ENCODE measurements at regions not wholly inside any gene's neighbourhood (a gene's known extent, or its start where the extent isn't known, plus 50 kb on each side); places are given as distances from the start of the nearest gene placed in this dataset.
"Not testable (repeated sequence)": the region's sequence is repeated elsewhere in the genome, so short reads cannot be mapped to it uniquely, and the experiment has no call there.

GRCh38 chr7:51827631-51828030 lies 511.0 kb upstream of the COBL start:
- in situ Hi-C loops (cut with HindIII; ENCODE audit: low sequenced_read_pairs) = no loop called here
- DNase-seq (ENCODE audit: low spot score) = no peak

DNA sequence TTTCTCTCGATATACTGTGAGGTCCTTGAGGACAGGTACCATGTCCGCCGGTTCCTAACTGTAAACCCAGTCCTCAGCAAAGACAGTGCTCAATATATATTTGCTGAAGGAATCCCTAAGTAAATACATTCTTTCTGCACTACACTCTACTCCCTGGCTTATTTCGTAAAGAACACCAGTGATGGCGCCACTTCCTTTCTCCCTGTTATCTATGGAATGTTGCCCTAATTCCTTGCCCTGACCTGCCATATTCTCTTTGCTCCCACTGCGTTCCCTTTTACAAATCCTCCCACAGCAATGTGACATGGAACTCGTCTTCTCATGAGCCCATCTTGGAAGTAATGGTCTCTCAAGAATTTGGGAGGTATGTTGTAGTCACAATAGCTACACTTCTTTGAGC lies 507.4 kb upstream of the COBL start:
- DNase-seq (ENCODE audit: low spot score) = no peak
- in situ Hi-C loops (cut with HindIII; ENCODE audit: low sequenced_read_pairs) = no loop called here

- no peak for DNase-seq (ENCODE audit: low spot score)
- in situ Hi-C loops (cut with HindIII; ENCODE audit: low sequenced_read_pairs) = no loop called here
Observed at GRCh38 chr7:51823437-51823836, 506.8 kb upstream of the COBL start.

DNA sequence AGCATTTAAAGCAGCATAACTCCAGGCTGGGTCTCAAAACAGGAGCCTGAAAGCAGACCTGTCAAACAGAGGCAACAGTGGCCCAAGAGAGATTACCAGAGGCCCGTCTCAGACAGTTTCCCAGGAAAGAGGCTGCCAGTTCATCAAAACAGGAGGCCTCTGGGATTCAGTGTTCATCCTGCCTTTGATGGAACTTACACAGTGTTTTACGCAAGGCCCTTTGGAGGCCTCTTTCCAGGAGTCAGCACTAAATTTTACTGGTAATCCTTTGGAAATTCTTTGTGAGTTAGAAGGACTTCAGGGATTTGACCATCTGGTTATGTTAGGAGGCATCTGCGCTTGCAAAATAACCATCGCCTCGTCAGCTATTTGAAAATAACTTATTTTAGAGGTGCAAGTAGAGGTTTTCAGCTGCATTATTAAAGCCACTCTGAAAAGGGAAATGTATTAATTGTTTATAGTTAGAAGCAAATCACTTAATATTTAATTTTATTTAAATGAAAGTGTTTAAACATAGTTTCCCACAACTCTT lies 501.2 kb upstream of the COBL start:
- in situ Hi-C loops (cut with HindIII; ENCODE audit: low sequenced_read_pairs) = no loop called here

DNA sequence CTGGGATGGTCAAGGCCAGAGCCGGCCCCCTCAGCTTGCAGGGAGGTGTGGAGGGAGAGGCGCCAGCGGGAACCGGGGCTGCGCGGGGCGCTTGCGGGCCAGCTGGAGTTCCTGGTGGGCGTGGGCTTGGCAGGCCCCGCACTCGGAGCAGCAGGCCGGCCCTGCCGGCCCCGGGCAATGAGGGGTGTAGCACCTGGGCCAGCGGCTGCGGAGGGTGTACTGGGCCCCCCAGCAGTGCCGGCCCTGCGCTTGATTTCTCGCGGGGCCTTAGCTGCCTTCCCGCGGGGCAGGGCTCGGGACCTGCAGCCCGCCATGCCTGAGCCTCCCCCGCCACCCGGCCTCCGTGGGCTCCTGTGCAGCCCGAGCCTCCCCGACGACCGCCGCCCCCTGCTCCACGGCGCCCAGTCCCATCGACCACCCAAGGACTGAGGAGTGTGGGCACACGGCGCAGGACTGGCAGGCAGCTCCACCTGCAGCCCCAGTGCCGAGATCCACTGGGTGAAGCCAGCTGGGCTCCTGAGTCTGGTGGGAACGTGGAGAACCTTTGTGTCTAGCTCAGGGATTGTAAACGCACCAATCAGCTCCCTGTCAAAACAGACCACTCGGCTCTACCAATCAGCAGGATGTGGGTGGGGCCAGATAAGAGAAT lies 489.3 kb upstream of the COBL start:
- in situ Hi-C loops (cut with HindIII; ENCODE audit: low sequenced_read_pairs); DNase-seq (ENCODE audit: low spot score): not testable (repeated sequence)

More for the DNA sequence above, 501.2 kb upstream of the COBL start:
- no peak for DNase-seq (ENCODE audit: low spot score)

GRCh38 chr7:51802718-51803117 lies 486.1 kb upstream of the COBL start:
- in situ Hi-C loops (cut with HindIII; ENCODE audit: low sequenced_read_pairs) = no loop called here
- no peak for DNase-seq (ENCODE audit: low spot score)

GRCh38 chr7:51797371-51797770 lies 480.8 kb upstream of the COBL start:
- DNase-seq (ENCODE audit: low spot score) = no peak
- in situ Hi-C loops (cut with HindIII; ENCODE audit: low sequenced_read_pairs) = no loop called here

- DNase-seq (ENCODE audit: low spot score) = no peak
- in situ Hi-C loops (cut with HindIII; ENCODE audit: low sequenced_read_pairs) = no loop called here
Observed at GRCh38 chr7:51792796-51793195, 476.2 kb upstream of the COBL start.

- no peak for DNase-seq (ENCODE audit: low spot score)
- in situ Hi-C loops (cut with HindIII; ENCODE audit: low sequenced_read_pairs) = no loop called here
Observed at GRCh38 chr7:51789489-51789888, 472.9 kb upstream of the COBL start.

DNA sequence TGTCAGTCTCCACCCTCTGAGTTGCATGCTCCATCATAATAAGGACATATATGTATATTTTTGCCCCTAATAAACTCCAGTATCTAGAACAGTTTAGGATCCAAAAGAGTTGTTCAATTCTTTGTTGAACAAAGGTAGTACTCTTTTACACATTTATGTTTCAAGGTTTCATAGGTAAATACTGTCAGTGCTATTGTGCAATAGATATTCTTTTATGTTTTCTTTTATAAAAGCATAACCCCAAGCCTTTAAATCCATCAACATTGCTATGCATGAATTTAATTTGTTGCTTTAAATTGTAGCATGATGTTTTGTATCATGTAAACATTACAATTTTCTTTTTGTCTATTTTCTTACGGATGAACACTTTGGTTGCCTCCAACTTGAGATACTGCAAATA lies 469.7 kb upstream of the COBL start:
- in situ Hi-C loops (cut with HindIII; ENCODE audit: low sequenced_read_pairs) = no loop called here
- DNase-seq (ENCODE audit: low spot score) = no peak

GRCh38 chr7:51785876-51786275 lies 469.3 kb upstream of the COBL start:
- no peak for DNase-seq (ENCODE audit: low spot score)
- in situ Hi-C loops (cut with HindIII; ENCODE audit: low sequenced_read_pairs) = no loop called here

GRCh38 chr7:51785171-51785570 lies 468.6 kb upstream of the COBL start:
- no peak for DNase-seq (ENCODE audit: low spot score)
- in situ Hi-C loops (cut with HindIII; ENCODE audit: low sequenced_read_pairs) = no loop called here

- no peak for DNase-seq (ENCODE audit: low spot score)
- in situ Hi-C loops (cut with HindIII; ENCODE audit: low sequenced_read_pairs) = no loop called here
Observed at GRCh38 chr7:51783241-51783640, 466.6 kb upstream of the COBL start.

GRCh38 chr7:51778121-51778520 lies 461.5 kb upstream of the COBL start:
- DNase-seq (ENCODE audit: low spot score) = no peak
- in situ Hi-C loops (cut with HindIII; ENCODE audit: low sequenced_read_pairs) = no loop called here

DNA sequence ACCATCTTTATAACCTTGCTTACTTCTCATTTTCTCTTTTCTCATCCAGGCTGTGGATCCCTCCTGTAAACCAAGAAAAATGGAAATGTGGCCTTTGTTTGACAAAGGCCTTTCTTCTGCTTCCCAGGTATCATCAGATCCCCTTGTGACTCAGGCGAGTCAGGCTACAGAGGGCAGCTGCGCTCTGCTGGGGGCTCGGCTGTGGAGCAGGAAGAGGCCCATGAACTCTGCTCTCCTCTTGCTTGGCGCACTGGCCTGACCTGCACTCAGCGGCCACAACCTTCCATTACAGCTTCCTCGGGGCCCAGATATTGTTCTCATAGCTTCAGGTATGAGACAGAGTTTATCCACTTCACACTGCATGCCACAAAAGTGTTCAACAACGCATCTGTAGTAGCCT lies 457.6 kb upstream of the COBL start:
- in situ Hi-C loops (cut with HindIII; ENCODE audit: low sequenced_read_pairs) = no loop called here
- no peak for DNase-seq (ENCODE audit: low spot score)

DNA sequence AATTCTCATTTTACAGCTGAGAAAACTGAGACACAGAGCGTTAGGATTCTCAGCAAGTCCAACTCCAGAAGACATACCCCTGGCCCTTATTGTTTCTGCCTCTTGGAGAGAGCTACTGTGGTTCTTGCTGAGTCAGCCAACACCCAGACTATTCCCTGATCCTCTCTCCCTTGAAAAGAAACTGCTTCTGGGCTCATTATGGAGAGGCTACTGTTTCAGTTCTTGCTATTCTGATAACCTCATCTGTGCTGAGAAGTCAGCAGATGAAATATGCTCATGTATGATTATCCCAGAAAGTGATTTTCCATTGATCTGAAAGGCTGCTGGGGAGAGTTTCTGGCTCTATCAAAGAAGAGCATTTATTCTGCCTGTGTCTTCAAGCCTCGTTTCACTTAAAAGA lies 455.6 kb upstream of the COBL start:
- in situ Hi-C loops (cut with HindIII; ENCODE audit: low sequenced_read_pairs) = no loop called here
- DNase-seq (ENCODE audit: low spot score) = no peak

DNA sequence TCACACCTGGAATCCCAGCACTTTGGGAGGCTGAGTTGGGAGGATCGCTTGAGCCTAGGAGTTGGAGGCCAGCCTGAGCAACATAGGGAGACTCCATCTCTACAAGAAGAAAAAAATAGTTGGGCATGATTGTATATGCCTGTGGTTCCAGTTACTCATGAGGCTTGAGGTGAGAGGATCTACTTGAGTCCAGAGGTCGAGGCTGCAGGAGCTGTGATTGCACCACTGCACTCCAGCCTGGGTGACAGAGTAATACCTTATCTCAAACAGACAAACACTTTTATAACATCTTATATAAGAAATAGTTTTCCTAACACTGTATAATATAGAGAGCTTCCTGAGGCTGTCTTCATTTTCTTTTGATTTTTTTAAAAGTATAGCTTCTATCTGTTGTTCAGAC lies 448.4 kb upstream of the COBL start:
- DNase-seq (ENCODE audit: low spot score) = no peak
- in situ Hi-C loops (cut with HindIII; ENCODE audit: low sequenced_read_pairs) = no loop called here

- in situ Hi-C loops (cut with HindIII; ENCODE audit: low sequenced_read_pairs) = no loop called here
- no peak for DNase-seq (ENCODE audit: low spot score)
Observed at GRCh38 chr7:51759985-51760384, 443.4 kb upstream of the COBL start.

DNA sequence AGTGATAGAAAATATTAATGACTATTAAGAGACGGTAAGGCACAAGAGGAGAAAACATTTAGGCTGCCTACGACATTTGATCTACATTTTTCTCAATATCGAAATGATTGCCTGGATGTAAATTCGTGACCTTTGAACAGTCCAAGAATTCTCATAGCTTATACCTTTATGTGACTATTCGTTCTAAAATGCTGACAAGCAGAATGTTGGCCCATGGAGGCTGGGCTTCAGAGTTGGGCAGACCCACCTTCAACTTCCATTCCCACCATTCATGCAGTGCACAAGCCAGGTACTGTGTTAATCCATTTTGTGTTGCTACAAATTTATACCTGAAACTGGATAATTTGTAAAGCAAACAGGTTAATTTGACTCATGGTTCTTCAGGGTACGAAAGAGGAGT lies 441.4 kb upstream of the COBL start:
- DNase-seq (ENCODE audit: low spot score) = no peak
- in situ Hi-C loops (cut with HindIII; ENCODE audit: low sequenced_read_pairs) = no loop called here

- in situ Hi-C loops (cut with HindIII; ENCODE audit: low sequenced_read_pairs) = no loop called here
- no peak for DNase-seq (ENCODE audit: low spot score)
Observed at GRCh38 chr7:51732951-51733350, 416.3 kb upstream of the COBL start.

DNA sequence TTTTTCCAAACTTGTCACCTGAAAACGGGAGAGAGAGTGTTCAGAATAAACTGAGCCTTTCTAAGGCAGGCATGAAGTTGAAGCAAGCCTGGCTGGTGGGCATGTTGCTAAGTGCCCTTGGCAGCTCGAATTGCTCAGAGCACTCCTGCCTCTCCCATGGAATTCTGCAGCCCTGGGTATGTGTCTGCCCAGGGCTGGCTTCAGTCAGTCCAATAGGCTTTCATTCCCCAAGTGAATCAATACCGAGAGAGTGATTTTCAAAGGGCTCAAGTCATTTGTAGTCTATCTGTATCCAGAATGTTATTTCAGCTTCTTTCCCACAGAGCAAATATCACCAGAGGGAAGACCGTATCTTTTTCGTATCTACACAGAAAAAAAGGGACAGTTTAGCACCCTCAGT lies 415.5 kb upstream of the COBL start:
- peak; percentile 33 for DNase-seq (ENCODE audit: low spot score)
- in situ Hi-C loops (cut with HindIII; ENCODE audit: low sequenced_read_pairs) = no loop called here

DNA sequence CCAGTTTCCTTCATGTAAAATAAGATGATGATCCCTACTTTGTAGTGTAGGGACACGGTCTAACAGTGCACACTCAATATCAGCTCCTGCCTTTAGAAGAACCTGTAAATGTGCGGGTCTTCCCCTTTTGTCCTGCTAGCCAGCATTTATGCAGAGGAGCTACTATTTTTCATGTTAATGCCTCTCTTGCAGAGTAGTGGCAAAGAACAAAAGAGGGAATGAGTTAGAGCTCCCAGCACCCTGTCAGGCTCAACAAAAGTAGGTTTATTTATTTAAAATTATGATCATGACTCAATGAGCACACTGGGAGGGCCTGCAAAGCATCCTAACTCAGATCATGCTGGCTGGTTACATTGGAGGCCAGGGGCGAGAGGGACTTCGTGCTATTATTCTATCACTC lies 414.5 kb upstream of the COBL start:
- in situ Hi-C loops (cut with HindIII; ENCODE audit: low sequenced_read_pairs) = no loop called here
- DNase-seq (ENCODE audit: low spot score) = no peak
